ENCODE measurements at regions not wholly inside any gene's neighbourhood (a gene's known extent, or its start where the extent isn't known, plus 50 kb on each side); places are given as distances from the start of the nearest gene placed in this dataset.

- Mint-ChIP-seq H3K27ac (no peak overlapping the region), H3K4me3 (no peak overlapping the region), H3K36me3 (ENCODE audit: low read depth) (no peaks in the 10 kb centered on the region), H3K9me3 (no peaks in the 10 kb centered on the region), H3K4me1 (ENCODE audit: low read depth) (no peaks in the 10 kb centered on the region), H3K27me3 (no peaks in the 10 kb centered on the region)
- DNase-seq = no peak
Measured at GRCh38 chr2:22880161-22880560, 504.8 kb upstream of the KLHL29 start.

GRCh38 chr2:22882011-22882410 lies 503.0 kb upstream of the KLHL29 start:
- H3K27me3 Mint-ChIP-seq = no peaks in the 10 kb centered on the region
- H3K4me3 Mint-ChIP-seq = no peak overlapping the region
- H3K36me3 Mint-ChIP-seq (ENCODE audit: low read depth) = no peaks in the 10 kb centered on the region
- H3K4me1 Mint-ChIP-seq (ENCODE audit: low read depth) = no peaks in the 10 kb centered on the region
- no peak for DNase-seq
- no peaks in the 10 kb centered on the region for H3K9me3 Mint-ChIP-seq
- H3K27ac Mint-ChIP-seq = no peak overlapping the region

- no peaks in the 10 kb centered on the region for H3K36me3 Mint-ChIP-seq (ENCODE audit: low read depth)
- no peak overlapping the region for H3K27ac Mint-ChIP-seq
- H3K4me1 Mint-ChIP-seq (ENCODE audit: low read depth) = no peaks in the 10 kb centered on the region
- H3K4me3 Mint-ChIP-seq = no peak overlapping the region
- no peaks in the 10 kb centered on the region for H3K9me3 Mint-ChIP-seq
- DNase-seq = no peak
- H3K27me3 Mint-ChIP-seq = no peaks in the 10 kb centered on the region
Measured at GRCh38 chr2:22882643-22883042, 502.3 kb upstream of the KLHL29 start.

GRCh38 chr2:22883054-22883453 lies 501.9 kb upstream of the KLHL29 start:
- no peak overlapping the region for H3K27ac Mint-ChIP-seq
- H3K36me3 Mint-ChIP-seq (ENCODE audit: low read depth) = no peaks in the 10 kb centered on the region
- no peaks in the 10 kb centered on the region for H3K4me1 Mint-ChIP-seq (ENCODE audit: low read depth)
- H3K27me3 Mint-ChIP-seq = no peaks in the 10 kb centered on the region
- H3K9me3 Mint-ChIP-seq = no peaks in the 10 kb centered on the region
- no peak for DNase-seq
- H3K4me3 Mint-ChIP-seq = no peak overlapping the region

- H3K27me3 Mint-ChIP-seq = no peaks in the 10 kb centered on the region
- no peaks in the 10 kb centered on the region for H3K36me3 Mint-ChIP-seq (ENCODE audit: low read depth)
- no peak overlapping the region for H3K4me3 Mint-ChIP-seq
- no peak for DNase-seq
- H3K27ac Mint-ChIP-seq = no peak overlapping the region
- no peaks in the 10 kb centered on the region for H3K4me1 Mint-ChIP-seq (ENCODE audit: low read depth)
- H3K9me3 Mint-ChIP-seq = no peaks in the 10 kb centered on the region
Measured at GRCh38 chr2:22885245-22885644, 499.7 kb upstream of the KLHL29 start.

GRCh38 chr2:22887426-22887825 lies 497.6 kb upstream of the KLHL29 start:
- no peaks in the 10 kb centered on the region for H3K36me3 Mint-ChIP-seq (ENCODE audit: low read depth)
- no peaks in the 10 kb centered on the region for H3K4me1 Mint-ChIP-seq (ENCODE audit: low read depth)
- H3K4me3 Mint-ChIP-seq = no peak overlapping the region
- DNase-seq = no peak
- H3K27me3 Mint-ChIP-seq = no peaks in the 10 kb centered on the region
- H3K9me3 Mint-ChIP-seq = no peaks in the 10 kb centered on the region
- H3K27ac Mint-ChIP-seq = no peak overlapping the region

GRCh38 chr2:22887845-22888244 lies 497.1 kb upstream of the KLHL29 start:
- H3K9me3 Mint-ChIP-seq = no peaks in the 10 kb centered on the region
- H3K4me3 Mint-ChIP-seq = no peak overlapping the region
- no peak for DNase-seq
- H3K4me1 Mint-ChIP-seq (ENCODE audit: low read depth) = no peaks in the 10 kb centered on the region
- no peak overlapping the region for H3K27ac Mint-ChIP-seq
- H3K27me3 Mint-ChIP-seq = no peaks in the 10 kb centered on the region
- no peaks in the 10 kb centered on the region for H3K36me3 Mint-ChIP-seq (ENCODE audit: low read depth)

GRCh38 chr2:22890132-22890531 lies 494.8 kb upstream of the KLHL29 start:
- Mint-ChIP-seq H3K27me3 (no peaks in the 10 kb centered on the region), H3K9me3 (no peaks in the 10 kb centered on the region), H3K4me3 (no peak overlapping the region), H3K36me3 (ENCODE audit: low read depth) (no peaks in the 10 kb centered on the region), H3K27ac (no peak overlapping the region), H3K4me1 (ENCODE audit: low read depth) (no peaks in the 10 kb centered on the region)
- DNase-seq = no peak

- no peaks in the 10 kb centered on the region for H3K4me1 Mint-ChIP-seq (ENCODE audit: low read depth)
- DNase-seq = no peak
- H3K9me3 Mint-ChIP-seq = no peaks in the 10 kb centered on the region
- no peak overlapping the region for H3K27ac Mint-ChIP-seq
- no peak overlapping the region for H3K4me3 Mint-ChIP-seq
- H3K36me3 Mint-ChIP-seq (ENCODE audit: low read depth) = no peaks in the 10 kb centered on the region
- no peaks in the 10 kb centered on the region for H3K27me3 Mint-ChIP-seq
Measured at GRCh38 chr2:22893761-22894517, 491.0 kb upstream of the KLHL29 start.

- Mint-ChIP-seq H3K9me3 (no peaks in the 10 kb centered on the region), H3K36me3 (ENCODE audit: low read depth) (no peaks in the 10 kb centered on the region), H3K4me3 (no peak overlapping the region), H3K27me3 (no peaks in the 10 kb centered on the region), H3K27ac (no peak overlapping the region), H3K4me1 (ENCODE audit: low read depth) (no peaks in the 10 kb centered on the region)
- DNase-seq = no peak
Measured at GRCh38 chr2:22894761-22895160, 490.2 kb upstream of the KLHL29 start.

- no peak overlapping the region for H3K4me3 Mint-ChIP-seq
Measured at GRCh38 chr2:22897428-22897827, 487.6 kb upstream of the KLHL29 start.

GRCh38 chr2:22900674-22901073 lies 484.3 kb upstream of the KLHL29 start:
- H3K4me1 Mint-ChIP-seq (ENCODE audit: low read depth) = no peaks in the 10 kb centered on the region
- no peak overlapping the region for H3K4me3 Mint-ChIP-seq
- H3K27me3 Mint-ChIP-seq = no peaks in the 10 kb centered on the region
- no peaks in the 10 kb centered on the region for H3K36me3 Mint-ChIP-seq (ENCODE audit: low read depth)
- no peak overlapping the region for H3K27ac Mint-ChIP-seq
- no peak for DNase-seq
- H3K9me3 Mint-ChIP-seq = no peaks in the 10 kb centered on the region

More at GRCh38 chr2:22897428-22897827, 487.6 kb upstream of the KLHL29 start:
- no peak for DNase-seq
- Mint-ChIP-seq H3K27ac (no peak overlapping the region), H3K36me3 (ENCODE audit: low read depth) (no peaks in the 10 kb centered on the region), H3K9me3 (no peaks in the 10 kb centered on the region), H3K27me3 (no peaks in the 10 kb centered on the region), H3K4me1 (ENCODE audit: low read depth) (no peaks in the 10 kb centered on the region)

GRCh38 chr2:22901471-22902179 lies 483.4 kb upstream of the KLHL29 start:
- Mint-ChIP-seq H3K36me3 (ENCODE audit: low read depth) (no peaks in the 10 kb centered on the region), H3K9me3 (no peaks in the 10 kb centered on the region), H3K4me3 (no peak overlapping the region), H3K27ac (no peak overlapping the region), H3K4me1 (ENCODE audit: low read depth) (no peaks in the 10 kb centered on the region), H3K27me3 (no peaks in the 10 kb centered on the region)
- no peak for DNase-seq

- Mint-ChIP-seq H3K36me3 (ENCODE audit: low read depth) (no peaks in the 10 kb centered on the region), H3K9me3 (no peaks in the 10 kb centered on the region), H3K4me3 (no peak overlapping the region), H3K4me1 (ENCODE audit: low read depth) (no peaks in the 10 kb centered on the region), H3K27ac (no peak overlapping the region), H3K27me3 (no peaks in the 10 kb centered on the region)
- DNase-seq = no peak
Measured at GRCh38 chr2:22902180-22902550, 482.8 kb upstream of the KLHL29 start.

GRCh38 chr2:22902662-22903165 lies 482.3 kb upstream of the KLHL29 start:
- H3K4me3 Mint-ChIP-seq = no peak overlapping the region
- H3K4me1 Mint-ChIP-seq (ENCODE audit: low read depth) = no peaks in the 10 kb centered on the region
- DNase-seq = no peak
- H3K27me3 Mint-ChIP-seq = no peaks in the 10 kb centered on the region
- no peaks in the 10 kb centered on the region for H3K36me3 Mint-ChIP-seq (ENCODE audit: low read depth)
- H3K9me3 Mint-ChIP-seq = no peaks in the 10 kb centered on the region
- no peak overlapping the region for H3K27ac Mint-ChIP-seq

Data from activated T-cell treated with anti-CD3 and anti-CD28 coated beads, Interleukin-2, amount 50 U/mL, for 24 hours (primary cell).